NCI-H446 (cell line): ENCODE measurements at regions not wholly inside any gene's neighbourhood (a gene's known extent, or its start where the extent isn't known, plus 50 kb on each side); places are given as distances from the start of the nearest gene placed in this dataset.
"Not testable (repeated sequence)": the region's sequence is repeated elsewhere in the genome, so short reads cannot be mapped to it uniquely, and the experiment has no call there.

Source experiments
- DNase-seq, 2 experiments: peaks; one replicate each; lab custom pipeline; 2025; lab: John Stamatoyannopoulos, UW

- DNase-seq: no peak
Observed at GRCh38 chrX:739611-740010, 109.0 kb downstream of the SHOX start.

GRCh38 chrX:737021-737420 is 106.4 kb downstream of the SHOX start:
- not testable (repeated sequence) for DNase-seq

GRCh38 chrX:734362-734761 is 103.8 kb downstream of the SHOX start:
- DNase-seq: no peak

GRCh38 chrX:733961-734360 is 103.4 kb downstream of the SHOX start:
- no peak for DNase-seq

- no peak for DNase-seq
Observed at GRCh38 chrX:729583-730409, 99.2 kb downstream of the SHOX start.

- not testable (repeated sequence) for DNase-seq
Observed at GRCh38 chrX:729101-729500, 98.5 kb downstream of the SHOX start.

- DNase-seq: not testable (repeated sequence)
Observed at GRCh38 chrX:728639-729038, 98.0 kb downstream of the SHOX start.

- DNase-seq: no peak
Observed at GRCh38 chrX:727738-728621, 97.4 kb downstream of the SHOX start.

- no peak for DNase-seq
Observed at GRCh38 chrX:725971-726370, 95.4 kb downstream of the SHOX start.

GRCh38 chrX:724256-724655 is 93.7 kb downstream of the SHOX start:
- no peak for DNase-seq

GRCh38 chrX:723781-724180 is 93.2 kb downstream of the SHOX start:
- DNase-seq: no peak

- no peak for DNase-seq
Observed at GRCh38 chrX:721354-721753, 90.8 kb downstream of the SHOX start.

GRCh38 chrX:720825-721224 is 90.2 kb downstream of the SHOX start:
- no peak for DNase-seq

- DNase-seq: no peak
Observed at GRCh38 chrX:720250-720649, 89.7 kb downstream of the SHOX start.

- no peak for DNase-seq
Observed at GRCh38 chrX:716136-716535, 85.5 kb downstream of the SHOX start.

- DNase-seq: no peak
Observed at GRCh38 chrX:714131-714530, 83.5 kb downstream of the SHOX start.
